Activated CD4-positive, alpha-beta T cell treated with anti-CD3 and anti-CD28 coated beads for 24 hours (primary cell): ENCODE measurements at regions not wholly inside any gene's neighbourhood (a gene's known extent, or its start where the extent isn't known, plus 50 kb on each side); places are given as distances from the start of the nearest gene placed in this dataset.

Experiments
- DNase-seq, 2 donors: peaks; one replicate each; pipeline ENCODE4 v3.0.0-alpha.2; 2020; ENCODE audit warnings: low read depth in 2 of 2

GRCh38 chr16:17804857-17805256, 334.1 kb upstream of the XYLT1 start:
- DNase-seq = no peak

- DNase-seq = no peak
Observed at GRCh38 chr16:17803625-17804410, 333.1 kb upstream of the XYLT1 start.

- no peak for DNase-seq
Observed at GRCh38 chr16:17802571-17802970, 331.8 kb upstream of the XYLT1 start.

GRCh38 chr16:17801068-17801467, 330.3 kb upstream of the XYLT1 start:
- no peak for DNase-seq

- no peak for DNase-seq
Observed at GRCh38 chr16:17798716-17799115, 328.0 kb upstream of the XYLT1 start.

GRCh38 chr16:17793354-17793753, 322.6 kb upstream of the XYLT1 start:
- DNase-seq = no peak

GRCh38 chr16:17784073-17784472, 313.3 kb upstream of the XYLT1 start:
- DNase-seq = no peak

GRCh38 chr16:17780181-17780580, 309.4 kb upstream of the XYLT1 start:
- no peak for DNase-seq

GRCh38 chr16:17777408-17777863, 306.7 kb upstream of the XYLT1 start:
- no peak for DNase-seq

- no peak for DNase-seq
Observed at GRCh38 chr16:17776888-17777287, 306.1 kb upstream of the XYLT1 start.

- DNase-seq = no peak
Observed at GRCh38 chr16:17776465-17776864, 305.7 kb upstream of the XYLT1 start.

GRCh38 chr16:17775061-17775460, 304.3 kb upstream of the XYLT1 start:
- no peak for DNase-seq

- no peak for DNase-seq
Observed at GRCh38 chr16:17773698-17774101, 302.9 kb upstream of the XYLT1 start.

- no peak for DNase-seq
Observed at GRCh38 chr16:17770104-17770503, 299.3 kb upstream of the XYLT1 start.

- no peak for DNase-seq
Observed at GRCh38 chr16:17769065-17769464, 298.3 kb upstream of the XYLT1 start.

- DNase-seq = no peak
Observed at GRCh38 chr16:17768257-17768656, 297.5 kb upstream of the XYLT1 start.

GRCh38 chr16:17766012-17766411, 295.3 kb upstream of the XYLT1 start:
- DNase-seq = no peak

- no peak for DNase-seq
Observed at GRCh38 chr16:17759451-17760390, 289.0 kb upstream of the XYLT1 start.

GRCh38 chr16:17757808-17758207, 287.0 kb upstream of the XYLT1 start:
- no peak for DNase-seq

- no peak for DNase-seq
Observed at GRCh38 chr16:17755158-17755557, 284.4 kb upstream of the XYLT1 start.

GRCh38 chr16:17753434-17753833, 282.7 kb upstream of the XYLT1 start:
- DNase-seq = no peak

GRCh38 chr16:17749706-17750105, 278.9 kb upstream of the XYLT1 start:
- no peak for DNase-seq
